Activated CD4-positive, alpha-beta T cell treated with anti-CD3 and anti-CD28 coated beads for 24 hours (primary cell): ENCODE measurements at regions not wholly inside any gene's neighbourhood (a gene's known extent, or its start where the extent isn't known, plus 50 kb on each side); places are given as distances from the start of the nearest gene placed in this dataset.

Source experiments
- DNase-seq, 2 donors: peaks; one replicate each; pipeline ENCODE4 v3.0.0-alpha.2; 2020; ENCODE audit warnings: low read depth in 2 of 2

DNA sequence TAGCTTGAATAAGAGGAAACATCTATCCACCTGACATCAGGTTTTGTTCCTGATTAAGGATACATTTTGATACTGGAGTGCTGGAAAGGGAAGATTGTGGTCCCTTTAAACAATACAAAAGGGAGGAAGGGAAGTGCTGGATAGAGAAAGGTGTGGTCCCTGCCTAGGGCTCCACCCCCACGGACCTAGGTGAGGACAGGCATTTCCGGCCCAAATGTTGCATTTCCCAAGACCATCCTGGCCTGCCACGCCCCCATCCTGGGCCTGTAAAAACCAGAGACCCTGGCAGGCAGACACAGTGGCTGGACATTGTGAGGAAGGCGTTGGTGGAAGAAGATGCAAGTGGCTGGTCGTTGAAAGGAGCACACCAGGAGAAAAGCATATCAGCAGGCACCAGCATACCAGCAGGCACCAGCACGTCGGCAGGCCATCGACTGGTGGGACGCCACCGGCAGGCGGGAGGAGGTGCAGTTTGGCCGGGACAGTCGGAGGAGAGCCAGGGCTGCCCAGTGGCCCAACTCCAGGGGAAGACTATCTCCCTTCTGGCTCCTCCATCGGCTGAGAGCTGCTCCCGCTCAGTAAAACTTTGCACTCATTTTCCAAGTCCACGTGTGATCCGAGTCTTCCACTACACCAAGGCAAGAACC is 53.2 kb upstream of the AMN1 start:
- DNase-seq = no peak

DNA sequence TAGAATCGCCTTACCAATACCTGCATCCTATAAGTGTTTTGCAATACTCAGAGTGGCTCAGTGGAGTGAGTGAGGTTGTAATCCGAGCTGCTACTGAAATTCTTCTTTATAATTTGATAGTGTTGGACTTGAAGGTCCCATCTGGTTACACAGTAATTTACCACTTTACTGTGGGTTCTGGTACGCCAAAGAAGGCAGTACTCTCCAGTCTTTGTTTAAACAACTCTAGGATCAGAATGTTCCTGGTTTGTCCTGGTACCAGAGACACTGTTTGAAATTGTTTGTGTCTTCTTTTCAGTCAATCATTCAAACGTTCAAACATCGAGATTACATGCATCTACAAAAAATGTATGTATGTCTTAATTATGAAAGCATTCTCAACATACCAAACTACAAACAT is 51.3 kb upstream of the AMN1 start:
- no peak for DNase-seq

DNA sequence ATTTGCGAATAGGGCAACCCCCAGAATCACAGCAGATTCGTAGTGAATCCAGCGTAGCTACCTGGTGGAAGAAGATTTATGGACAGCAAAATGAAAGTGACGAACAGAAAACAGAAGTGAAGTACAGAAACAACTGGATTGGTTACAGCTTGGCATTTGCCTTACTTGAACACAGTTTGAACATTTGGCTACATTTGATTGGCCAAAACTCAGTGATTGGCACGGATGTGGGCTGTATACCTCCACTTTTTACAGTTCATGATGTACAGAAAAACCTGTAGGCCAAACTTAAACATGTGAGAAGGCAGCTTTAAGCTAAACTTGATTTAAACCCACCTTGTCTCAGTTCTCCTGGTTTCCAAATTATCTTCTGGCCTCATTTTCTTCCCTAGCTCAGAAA is 49.9 kb upstream of the AMN1 start:
- no peak for DNase-seq
